GM23338 (cell line): ENCODE measurements at regions not wholly inside any gene's neighbourhood (a gene's known extent, or its start where the extent isn't known, plus 50 kb on each side); places are given as distances from the start of the nearest gene placed in this dataset.

ENCODE experiments used
- CREB1 ChIP-seq: fragments of 250-450 bp; sonication (Bioruptor Pico); IDR thresholded peaks from 2 replicates; pipeline ENCODE4 v1.5.0; 2020; ENCODE audit warnings: low read depth, mild to moderate bottlenecking, moderate library complexity
- CTCF ChIP-seq, 2 experiments: fragments of 200-600 bp in 1 of 2; sonication (generic) in 1 of 2; conservative IDR thresholded peaks; 2 replicates each; pipeline versions ENCODE4 v1.5.1 to v1.6.1; 2016 to 2017; ENCODE audit warnings: antibody characterized with exemption in 2 of 2, low read depth in 2 of 2, mild to moderate bottlenecking in 2 of 2, moderate library complexity in 1 of 2
- EZH2 ChIP-seq: fragments of 200-600 bp; sonication (generic); IDR thresholded peaks from one replicate; pipeline ENCODE4 v1.8.0; 2017; ENCODE audit warnings: antibody characterized with exemption, mild to moderate bottlenecking, low read depth; ENCODE audit not compliant: unreplicated experiment
- POLR2AphosphoS5 ChIP-seq: IDR thresholded peaks from 2 replicates; pipeline ENCODE4 v1.6.1; 2016; ENCODE audit warnings: antibody characterized with exemption, low read depth

DNA sequence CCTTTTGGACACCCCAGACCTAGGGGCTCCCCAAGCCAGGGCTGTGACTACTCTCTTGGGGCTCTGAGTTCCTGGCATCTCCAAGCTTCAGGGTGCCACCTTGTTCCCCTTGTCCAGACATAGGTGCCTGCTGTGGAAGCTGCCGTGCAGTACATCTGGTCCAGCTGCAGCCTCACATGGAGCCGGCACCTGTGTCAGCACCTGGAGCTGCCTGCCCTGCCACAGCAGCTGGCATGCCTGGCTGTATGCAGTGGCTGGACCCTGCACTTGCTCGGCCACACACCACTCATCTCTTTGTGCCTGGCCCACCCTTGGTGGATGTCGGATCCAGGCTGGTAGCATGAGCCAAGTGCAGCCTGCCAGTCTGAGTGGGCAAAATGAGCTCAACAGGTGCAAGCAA is 775.8 kb downstream of the CDH11 start:
- TF ChIP-seq CTCF (conservative IDR thresholded peaks at IDR 0.05; ENCODE audit: low read depth in 2 of 2), result no peak
- no peak for TF ChIP-seq POLR2AphosphoS5
- no peak for TF ChIP-seq EZH2
- no peak for TF ChIP-seq CREB1 (CRISPR knock-in tag)
